ENCODE measurements at regions not wholly inside any gene's neighbourhood (a gene's known extent, or its start where the extent isn't known, plus 50 kb on each side); places are given as distances from the start of the nearest gene placed in this dataset.
A peak's percentile ranks its signal among the peaks of the same experiment; 100 is the strongest.

- no peak for DNase-seq
These were observed 198.7 kb downstream of the SKIDA1 start for GRCh38 chr10:21326594-21327288.

GRCh38 chr10:21318540-21319167 lies 206.8 kb downstream of the SKIDA1 start:
- DNase-seq: no peak

GRCh38 chr10:21317902-21318301 lies 207.6 kb downstream of the SKIDA1 start:
- DNase-seq: no peak

- peak; percentile 72 to 73 for DNase-seq
These were observed 209.7 kb downstream of the SKIDA1 start for GRCh38 chr10:21315645-21316220.

- DNase-seq: no peak
These were observed 210.4 kb downstream of the SKIDA1 start for GRCh38 chr10:21314906-21315644.

GRCh38 chr10:21314111-21314626 lies 211.3 kb downstream of the SKIDA1 start:
- DNase-seq: no peak

DNA sequence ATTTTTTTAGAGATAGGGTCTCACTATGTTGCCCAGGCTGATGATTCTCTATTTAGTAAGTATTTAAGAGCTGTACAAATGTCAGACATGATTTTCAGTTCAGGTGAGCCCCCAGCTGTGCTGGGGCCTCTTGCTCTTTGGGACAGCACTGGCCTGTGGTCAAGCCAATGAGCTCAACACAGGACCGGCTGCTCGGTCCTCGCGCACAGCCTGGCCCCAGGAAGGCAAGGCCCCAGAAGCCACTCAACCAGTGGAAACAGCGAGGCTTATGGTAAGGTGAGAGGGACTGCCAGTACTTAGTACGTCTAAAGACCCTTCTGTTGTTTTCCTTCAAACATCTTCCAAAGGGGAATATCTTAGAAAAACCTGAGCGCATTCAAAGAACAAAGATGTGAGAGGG lies 211.8 kb downstream of the SKIDA1 start:
- no peak for DNase-seq

DNA sequence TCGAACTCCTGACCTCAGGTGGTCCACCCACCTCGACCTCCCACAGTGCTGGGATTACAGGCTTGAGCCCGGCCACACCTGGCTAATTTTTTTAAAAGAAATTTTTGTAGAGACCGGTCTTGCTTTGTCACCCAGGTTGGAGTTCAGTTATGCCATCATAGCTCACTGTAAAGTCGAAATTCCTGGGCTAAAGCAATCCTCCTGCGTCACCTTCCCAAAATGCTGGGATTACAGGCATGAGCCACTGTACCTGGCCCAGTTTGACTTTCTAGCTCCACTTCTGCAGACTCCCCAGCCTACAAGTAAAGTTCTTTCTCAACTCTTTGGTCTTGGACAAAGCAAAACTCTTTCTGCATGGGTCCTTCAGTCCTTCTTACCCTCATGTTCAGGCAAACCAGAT lies 214.1 kb downstream of the SKIDA1 start:
- DNase-seq: no peak

DNA sequence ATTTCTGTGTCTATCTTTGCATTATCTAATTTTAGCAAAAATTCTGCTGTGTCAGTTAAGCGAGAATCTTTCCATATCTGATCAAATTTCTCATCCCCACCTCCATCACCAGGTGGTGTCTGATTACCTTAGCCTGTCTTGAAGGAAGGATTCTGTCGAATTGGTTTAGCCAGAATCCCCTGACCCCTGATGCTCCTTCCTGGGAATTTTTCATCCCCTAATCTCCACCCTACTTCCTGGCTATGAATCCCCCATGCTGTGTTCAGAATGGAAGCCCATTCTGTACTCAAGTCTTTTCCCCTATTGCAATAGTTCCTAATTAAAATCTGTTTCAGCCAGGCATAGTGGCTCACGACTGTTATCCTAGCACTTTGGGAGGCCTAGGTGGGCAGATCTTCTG lies 216.1 kb downstream of the SKIDA1 start:
- no peak for DNase-seq

DNA sequence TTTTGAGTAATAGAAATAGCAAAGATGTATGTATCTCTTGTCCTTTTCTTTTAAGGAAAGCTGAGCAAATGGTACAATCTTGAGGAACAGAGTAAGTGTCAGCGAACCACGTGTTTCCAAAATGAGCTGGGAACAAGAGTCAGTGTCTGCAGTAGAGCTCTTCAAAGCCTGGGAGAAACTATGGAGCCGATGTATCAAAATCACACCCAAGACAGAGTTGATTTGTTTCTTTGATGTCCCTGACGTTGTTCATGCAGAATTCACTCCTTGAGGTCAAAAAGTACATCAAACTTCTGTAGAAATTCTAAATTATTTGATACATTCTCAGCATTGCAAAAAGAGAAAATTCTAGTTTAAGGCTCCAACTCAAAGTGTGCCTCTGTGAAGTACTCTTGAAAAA lies 216.5 kb downstream of the SKIDA1 start:
- no peak for DNase-seq

- no peak for DNase-seq
These were observed 217.5 kb downstream of the SKIDA1 start for GRCh38 chr10:21308018-21308417.

DNA sequence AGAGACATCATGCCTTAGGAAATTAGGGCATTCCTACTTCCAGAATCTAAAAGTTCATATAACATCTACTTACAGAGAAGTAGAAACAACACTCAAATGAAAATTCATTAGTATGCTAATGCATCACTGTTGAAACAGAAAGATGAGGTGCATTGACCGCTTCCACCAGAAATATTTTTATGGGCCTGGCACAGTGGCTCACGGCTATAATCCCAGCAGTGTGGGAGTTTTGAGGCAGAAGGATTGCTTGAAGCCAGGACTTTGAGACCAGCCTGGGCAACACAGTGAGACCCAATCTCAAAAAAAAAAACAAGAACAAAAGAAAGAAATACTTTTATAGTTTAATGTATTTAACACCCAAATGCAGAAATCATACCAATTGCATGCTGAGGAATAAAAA lies 220.9 kb downstream of the SKIDA1 start:
- no peak for DNase-seq

GRCh38 chr10:21304198-21304597 lies 221.3 kb downstream of the SKIDA1 start:
- DNase-seq: no peak

DNA sequence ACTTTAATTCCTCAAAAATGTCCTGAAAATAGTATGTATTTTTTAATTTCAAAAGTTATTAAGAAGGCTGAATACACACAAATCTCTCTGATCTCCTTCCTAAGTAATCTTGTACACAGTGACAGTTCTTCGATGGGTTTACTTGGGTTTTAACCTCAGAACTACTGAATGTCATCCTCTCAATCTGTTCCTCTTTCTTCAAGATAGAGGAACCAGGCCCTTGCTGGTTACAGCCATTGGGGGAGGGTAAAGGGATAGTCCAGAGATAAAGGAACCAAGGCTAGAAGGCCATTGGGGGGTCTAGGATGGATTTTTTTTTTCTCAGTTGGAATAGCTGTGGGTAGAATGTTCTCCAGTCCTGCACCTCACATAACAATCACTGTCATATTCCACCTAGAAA lies 224.9 kb downstream of the SKIDA1 start:
- no peak for DNase-seq

DNA sequence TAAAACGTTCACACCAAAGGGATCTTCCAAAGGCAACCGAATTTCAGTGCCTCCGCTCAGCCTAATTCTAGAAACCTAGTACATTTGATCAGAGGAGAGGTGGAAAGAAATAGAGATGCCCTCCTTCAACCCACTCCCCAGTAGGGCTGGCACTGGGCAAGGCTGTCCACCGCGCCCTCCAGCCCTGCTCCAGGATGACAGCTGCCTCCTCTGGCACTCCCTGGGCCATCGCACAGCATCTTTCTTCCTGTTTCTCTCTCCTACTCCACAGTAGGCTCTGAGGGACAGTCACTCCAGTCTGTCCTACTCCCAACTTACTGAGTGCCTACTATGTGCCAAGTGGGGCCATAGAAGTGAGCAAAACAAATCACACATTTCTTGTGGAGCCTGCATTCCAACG lies 226.2 kb downstream of the SKIDA1 start:
- DNase-seq: no peak

GRCh38 chr10:21298701-21299100 lies 226.8 kb downstream of the SKIDA1 start:
- DNase-seq: no peak

- DNase-seq: no peak
These were observed 227.7 kb downstream of the SKIDA1 start for GRCh38 chr10:21297603-21298383.

DNA sequence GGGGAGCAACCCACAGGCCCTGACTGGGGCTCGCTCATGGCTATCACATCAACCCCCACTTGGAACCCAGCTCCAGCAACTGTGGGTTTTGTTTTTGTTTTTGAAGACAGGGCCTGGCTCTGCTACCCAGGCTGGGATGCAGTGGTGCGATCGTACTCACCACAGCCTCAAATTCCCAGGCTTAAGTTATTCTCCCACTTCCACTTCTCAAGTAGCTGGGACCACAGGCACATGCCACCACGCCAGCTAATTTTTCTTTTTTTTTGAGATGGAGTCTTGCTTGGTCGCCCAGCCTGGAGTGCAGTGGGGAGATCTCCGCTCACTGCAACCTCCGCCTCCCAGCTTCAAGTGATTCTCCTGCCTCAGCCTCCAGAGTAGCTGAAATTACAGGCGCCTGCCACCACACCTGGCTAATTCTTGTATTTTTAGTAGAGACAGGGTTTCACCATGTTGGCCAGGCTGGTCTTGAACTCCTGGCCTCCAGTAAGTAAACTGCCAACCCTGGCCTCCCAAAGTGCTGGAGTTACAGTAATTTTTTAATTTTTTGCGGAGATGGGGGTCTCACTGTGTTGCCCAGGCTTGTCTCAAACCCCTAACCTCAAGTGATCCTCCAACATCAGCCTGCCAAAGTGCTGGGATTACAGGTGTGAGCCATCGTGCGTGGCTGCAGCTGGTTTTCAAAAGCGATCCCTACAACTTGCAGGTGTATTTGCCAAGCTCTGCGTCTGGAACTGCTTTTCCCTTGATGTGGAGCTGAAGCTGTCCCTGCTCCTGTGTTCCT lies 228.7 kb downstream of the SKIDA1 start:
- no peak for DNase-seq

GRCh38 chr10:21293518-21294356 lies 231.7 kb downstream of the SKIDA1 start:
- no peak for DNase-seq
